ENCODE measurements at regions not wholly inside any gene's neighbourhood (a gene's known extent, or its start where the extent isn't known, plus 50 kb on each side); places are given as distances from the start of the nearest gene placed in this dataset.

GRCh38 chr14:65249471-65250161, 147.3 kb upstream of the MAX start:
- H3K27ac ChIP-seq (ENCODE audit: low read depth, low read length) = no peak overlapping the region
- no peak overlapping the region for H3K4me3 ChIP-seq (ENCODE audit: insufficient read depth, low read length, poor library complexity, severe bottlenecking)
- H4K20me1 ChIP-seq (ENCODE audit: low read depth, low read length) = no peaks in the 10 kb centered on the region
- H3K36me3 ChIP-seq (ENCODE audit: low read length) = no peaks in the 10 kb centered on the region
- no peak overlapping the region for H3K4me2 ChIP-seq (ENCODE audit: low read depth, low read length, poor library complexity, severe bottlenecking)
- H3K79me2 ChIP-seq (ENCODE audit: insufficient read depth, low read length) = no peaks in the 10 kb centered on the region
- H3K9me2 ChIP-seq (replicated peaks; ENCODE audit: insufficient read depth, low read length) = no peaks in the 10 kb centered on the region
- H3K9ac ChIP-seq (ENCODE audit: low read length) = no peak overlapping the region
- no peaks in the 10 kb centered on the region for H3K27me3 ChIP-seq (ENCODE audit: low read length)
- H2AFZ ChIP-seq (ENCODE audit: low read depth, low read length, severe bottlenecking) = no peak overlapping the region
- no peaks in the 10 kb centered on the region for H3K9me3 ChIP-seq (ENCODE audit: insufficient read depth, low read length)
- no peaks in the 10 kb centered on the region for H3F3A ChIP-seq (ENCODE audit: insufficient read depth)
- TF ChIP-seq EZH2phosphoT487 (conservative IDR thresholded peaks at IDR 0.05; ENCODE audit: low read length) = no peak
- no peak for TF ChIP-seq CTCF (IDR thresholded peaks at IDR 0.05; ENCODE audit: insufficient read depth, low read length, poor library complexity, severe bottlenecking)

DNA sequence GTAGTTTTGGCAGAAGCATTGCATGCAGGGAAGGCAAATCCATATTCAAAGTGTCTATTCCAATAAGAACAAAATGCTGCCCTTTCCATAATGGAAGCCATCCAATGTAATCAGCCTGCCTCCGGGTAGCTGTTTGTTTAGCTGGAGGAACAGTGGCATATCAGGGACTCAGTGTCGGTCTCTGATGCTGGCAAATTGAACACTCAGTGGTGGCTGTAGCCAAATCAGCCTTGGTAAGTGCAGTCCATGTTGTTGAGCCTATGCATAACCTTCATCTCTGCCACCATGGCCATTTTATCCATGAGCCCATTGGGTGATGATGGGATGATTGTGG, 147.8 kb upstream of the MAX start:
- H3K27ac ChIP-seq (ENCODE audit: low read depth, low read length) = no peak overlapping the region
- no peak overlapping the region for H3K4me2 ChIP-seq (ENCODE audit: low read depth, low read length, poor library complexity, severe bottlenecking)
- no peaks in the 10 kb centered on the region for H3K79me2 ChIP-seq (ENCODE audit: insufficient read depth, low read length)
- H3K36me3 ChIP-seq (ENCODE audit: low read length) = no peaks in the 10 kb centered on the region
- H3K27me3 ChIP-seq (ENCODE audit: low read length) = no peaks in the 10 kb centered on the region
- TF ChIP-seq EZH2phosphoT487 (conservative IDR thresholded peaks at IDR 0.05; ENCODE audit: low read length) = no peak
- no peak for TF ChIP-seq CTCF (IDR thresholded peaks at IDR 0.05; ENCODE audit: insufficient read depth, low read length, poor library complexity, severe bottlenecking)
- H3K9ac ChIP-seq (ENCODE audit: low read length) = no peak overlapping the region
- no peaks in the 10 kb centered on the region for H3F3A ChIP-seq (ENCODE audit: insufficient read depth)
- H2AFZ ChIP-seq (ENCODE audit: low read depth, low read length, severe bottlenecking) = no peak overlapping the region
- H4K20me1 ChIP-seq (ENCODE audit: low read depth, low read length) = no peaks in the 10 kb centered on the region
- no peaks in the 10 kb centered on the region for H3K9me3 ChIP-seq (ENCODE audit: insufficient read depth, low read length)
- H3K9me2 ChIP-seq (replicated peaks; ENCODE audit: insufficient read depth, low read length) = no peaks in the 10 kb centered on the region
- no peak overlapping the region for H3K4me3 ChIP-seq (ENCODE audit: insufficient read depth, low read length, poor library complexity, severe bottlenecking)

DNA sequence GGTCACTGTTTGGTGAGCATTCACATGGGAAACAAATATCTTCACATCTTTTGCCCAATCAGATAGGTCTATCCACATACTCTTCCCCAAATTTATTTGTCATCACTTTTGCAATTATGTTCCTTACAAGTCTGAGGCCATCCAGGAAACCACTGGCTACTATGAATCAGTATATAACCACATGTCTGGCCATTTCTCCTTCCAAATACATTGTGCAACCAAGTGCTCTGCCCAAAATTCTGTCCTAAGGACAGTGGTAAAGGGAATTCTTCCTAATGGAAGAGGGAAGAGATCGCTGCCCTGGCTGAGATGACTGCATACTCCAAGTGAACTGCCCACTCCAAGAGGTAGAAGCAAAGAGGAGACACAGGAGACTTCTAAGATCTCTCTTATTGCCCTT, 148.9 kb upstream of the MAX start:
- Histone ChIP-seq H3K27me3 (ENCODE audit: low read length) (no peaks in the 10 kb centered on the region), H3K4me3 (ENCODE audit: insufficient read depth, low read length, poor library complexity, severe bottlenecking) (no peak overlapping the region), H3K4me2 (ENCODE audit: low read depth, low read length, poor library complexity, severe bottlenecking) (no peak overlapping the region), H3F3A (ENCODE audit: insufficient read depth) (no peaks in the 10 kb centered on the region), H3K9me2 (replicated peaks; ENCODE audit: insufficient read depth, low read length) (no peaks in the 10 kb centered on the region), H2AFZ (ENCODE audit: low read depth, low read length, severe bottlenecking) (no peak overlapping the region), H3K79me2 (ENCODE audit: insufficient read depth, low read length) (no peaks in the 10 kb centered on the region), H3K27ac (ENCODE audit: low read depth, low read length) (no peak overlapping the region), H3K9ac (ENCODE audit: low read length) (no peak overlapping the region), H3K9me3 (ENCODE audit: insufficient read depth, low read length) (no peaks in the 10 kb centered on the region), H4K20me1 (ENCODE audit: low read depth, low read length) (no peaks in the 10 kb centered on the region), H3K36me3 (ENCODE audit: low read length) (no peaks in the 10 kb centered on the region)
- TF ChIP-seq EZH2phosphoT487 (conservative IDR thresholded peaks at IDR 0.05; ENCODE audit: low read length) (no peak), CTCF (IDR thresholded peaks at IDR 0.05; ENCODE audit: insufficient read depth, low read length, poor library complexity, severe bottlenecking) (no peak)

Measured in SU-DHL-6 (cell line).